ENCODE measurements at regions not wholly inside any gene's neighbourhood (a gene's known extent, or its start where the extent isn't known, plus 50 kb on each side); places are given as distances from the start of the nearest gene placed in this dataset.

GRCh38 chr20:59421089-59421488 lies 120.7 kb downstream of the EDN3 start:
- Histone ChIP-seq H3K9me1 (ENCODE audit: control insufficient read depth, insufficient read depth, low read length) (no peaks in the 10 kb centered on the region), H3K27me3 (ENCODE audit: control insufficient read depth in 2 of 2, insufficient read depth in 2 of 2, low read length in 2 of 2) (peaks cover 4 to 34% of the 10 kb centered on the region in 2 experiments; a peak in 4 of 5 replicates), H3K4me3 (no peak overlapping the region), H3K9me3 (replicated peaks; ENCODE audit: control insufficient read depth, insufficient read depth, low read depth, low read length) (no peaks in the 10 kb centered on the region), H3K79me2 (ENCODE audit: control insufficient read depth, insufficient read depth, low read length) (no peaks in the 10 kb centered on the region), H3K36me3 (ENCODE audit: control insufficient read depth, insufficient read depth, low read length) (no peaks in the 10 kb centered on the region), H3K4me2 (ENCODE audit: insufficient read depth, low read length) (no peak overlapping the region), H3K4me1 (replicated peaks in 1 of 2; ENCODE audit: control insufficient read depth in 2 of 2, insufficient read depth in 2 of 2, low read length in 2 of 2) (no peaks in the 10 kb centered on the region), H4K20me1 (replicated peaks; ENCODE audit: control insufficient read depth, insufficient read depth, low read length) (no peaks in the 10 kb centered on the region), H3K27ac (ENCODE audit: extremely low read depth, low read depth, low read length) (no peak overlapping the region), H2AFZ (ENCODE audit: low read depth, low read length) (no peak overlapping the region), H3K9ac (ENCODE audit: insufficient read depth in 1 of 2, low read depth in 2 of 2, low read length in 2 of 2) (no peak overlapping the region)
- TF ChIP-seq ZBTB40 (IDR thresholded peaks at IDR 0.05): peak; percentile 83
- TF ChIP-seq ZBTB40 (CRISPR knock-in tag; IDR thresholded peaks at IDR 0.05): peak; percentile 60; the same call in 1 of the 2 replicates
- no peak for TF ChIP-seq FOXM1 (IDR thresholded peaks at IDR 0.05; ENCODE audit: low read depth)
- TF ChIP-seq FOXM1 (CRISPR knock-in tag; IDR thresholded peaks at IDR 0.05; ENCODE audit: low read depth): no peak
- no peak for TF ChIP-seq ETS1 (conservative IDR thresholded peaks at IDR 0.05; ENCODE audit: control insufficient read depth, low read depth, low read length)
- TF ChIP-seq ZNF134 (CRISPR knock-in tag; conservative IDR thresholded peaks at IDR 0.05): no peak
- ATAC-seq (no peak), FAIRE-seq (no peak), DNase-seq (ENCODE audit: extremely low read depth in 1 of 4, low spot score in 3 of 4) (no peak)
- ChIA-PET POLR2A (no interaction called here), CTCF (ENCODE audit: low intra/inter-chr PET ratio) (no interaction called here)
- under 1% methylated on average over 6 of the region's 6 CpGs for WGBS (ENCODE audit: insufficient coverage, low coverage, missing lambda C conversion rate)
- intact Hi-C loops (cut with micrococcal nuclease): no loop called here
- no TSS peak for BruUV-seq (replicated peaks)
- in situ Hi-C loops (cut with MboI): no loop called here

All from K562 (cell line).